HepG2 (cell line): ENCODE measurements at regions not wholly inside any gene's neighbourhood (a gene's known extent, or its start where the extent isn't known, plus 50 kb on each side); places are given as distances from the start of the nearest gene placed in this dataset.

ENCODE experiments used
- MAFK ChIP-seq, 2 experiments: IDR thresholded peaks in 1 of 2; conservative IDR thresholded peaks in 1 of 2; 2 replicates each; pipeline ENCODE4 v1.6.1; 2011; ENCODE audit warnings: improper control_type of control experiment in 2 of 2, low read length in 2 of 2
- NR3C1 ChIP-seq: sonication (generic); formaldehyde crosslinking; IDR thresholded peaks from 2 replicates; pipeline ENCODE4 v1.4.0; 2020; ENCODE audit warnings: missing genetic modification reagents
- POLR2A ChIP-seq, 2 experiments: IDR thresholded peaks; 2 replicates each; pipeline ENCODE4 v1.6.1; 2011; ENCODE audit warnings: low read depth in 2 of 2, low read length in 2 of 2, mild to moderate bottlenecking in 1 of 2, moderate library complexity in 1 of 2; ENCODE audit not compliant: insufficient read depth in 1 of 2
- ZNF124 ChIP-seq: sonication (generic); formaldehyde crosslinking; IDR thresholded peaks from 2 replicates; pipeline ENCODE4 v1.4.0; 2020; ENCODE audit warnings: missing genetic modification reagents
- ZNF672 ChIP-seq: sonication (generic); formaldehyde crosslinking; IDR thresholded peaks from 2 replicates; pipeline ENCODE4 v1.8.1; 2022; ENCODE audit warnings: missing genetic modification reagents
- TF ChIP-seq, protein P1 (sequence below): sonication (generic); formaldehyde crosslinking; IDR thresholded peaks from 2 replicates; pipeline ENCODE4 v1.5.0; 2020; ENCODE audit warnings: mild to moderate bottlenecking, missing genetic modification reagents, moderate library complexity

DNA sequence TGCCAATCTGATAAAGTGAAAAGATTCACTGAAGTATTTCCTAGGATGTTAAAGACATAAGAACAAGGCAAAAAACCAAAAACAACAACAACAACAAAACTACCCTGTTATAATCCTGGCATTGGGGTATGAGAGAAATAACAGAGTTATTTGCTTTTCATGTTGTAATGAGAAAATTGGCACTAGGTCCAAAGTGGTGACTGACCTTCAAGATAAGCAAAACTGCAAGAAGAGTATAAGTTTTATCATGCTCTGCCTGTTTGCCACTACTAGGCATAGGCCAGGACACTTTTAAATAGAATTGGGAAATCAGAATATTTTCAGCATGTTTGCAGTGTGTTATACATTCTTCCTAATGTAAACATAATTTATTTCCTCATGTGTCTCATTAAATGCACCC lies 140.1 kb upstream of the CPM start:
- TF ChIP-seq NR3C1 (CRISPR knock-in tag) = no peak
- TF ChIP-seq ZNF672 (CRISPR knock-in tag) = no peak
- TF ChIP-seq, protein P1, sequence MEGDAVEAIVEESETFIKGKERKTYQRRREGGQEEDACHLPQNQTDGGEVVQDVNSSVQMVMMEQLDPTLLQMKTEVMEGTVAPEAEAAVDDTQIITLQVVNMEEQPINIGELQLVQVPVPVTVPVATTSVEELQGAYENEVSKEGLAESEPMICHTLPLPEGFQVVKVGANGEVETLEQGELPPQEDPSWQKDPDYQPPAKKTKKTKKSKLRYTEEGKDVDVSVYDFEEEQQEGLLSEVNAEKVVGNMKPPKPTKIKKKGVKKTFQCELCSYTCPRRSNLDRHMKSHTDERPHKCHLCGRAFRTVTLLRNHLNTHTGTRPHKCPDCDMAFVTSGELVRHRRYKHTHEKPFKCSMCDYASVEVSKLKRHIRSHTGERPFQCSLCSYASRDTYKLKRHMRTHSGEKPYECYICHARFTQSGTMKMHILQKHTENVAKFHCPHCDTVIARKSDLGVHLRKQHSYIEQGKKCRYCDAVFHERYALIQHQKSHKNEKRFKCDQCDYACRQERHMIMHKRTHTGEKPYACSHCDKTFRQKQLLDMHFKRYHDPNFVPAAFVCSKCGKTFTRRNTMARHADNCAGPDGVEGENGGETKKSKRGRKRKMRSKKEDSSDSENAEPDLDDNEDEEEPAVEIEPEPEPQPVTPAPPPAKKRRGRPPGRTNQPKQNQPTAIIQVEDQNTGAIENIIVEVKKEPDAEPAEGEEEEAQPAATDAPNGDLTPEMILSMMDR = no peak
- no peak for TF ChIP-seq POLR2A (IDR thresholded peaks at IDR 0.05; ENCODE audit: insufficient read depth in 1 of 2, low read depth in 2 of 2, low read length in 2 of 2)
- TF ChIP-seq MAFK (conservative IDR thresholded peaks at IDR 0.05 in 1 of 2, IDR thresholded peaks at IDR 0.05 in 1 of 2; ENCODE audit: low read length in 2 of 2) = no peak
- TF ChIP-seq ZNF124 = no peak
